Activated B cell treated with CpG ODN at 0.5 μM for 24 hours (primary cell): ENCODE measurements at regions not wholly inside any gene's neighbourhood (a gene's known extent, or its start where the extent isn't known, plus 50 kb on each side); places are given as distances from the start of the nearest gene placed in this dataset.

ENCODE experiments used
- ATAC-seq: fragments of 200-7000 bp; cut with Tn5 transposase; one replicate; pipeline ENCODE4 v1.10.0; 2021; ENCODE audit warnings: low read depth, mild to moderate bottlenecking, moderate library complexity
- CTCF ChIA-PET: fragments of 350-600 bp; sonication (Branson Sonifier 250); formaldehyde crosslinking; loops from one replicate; lab custom pipeline; 2021; ENCODE audit warnings: antibody characterized with exemption; lab: Charles Lee
- POLR2A ChIA-PET: fragments of 350-600 bp; sonication (Branson Sonifier 250); formaldehyde crosslinking; loops from one replicate; lab custom pipeline; 2021; ENCODE audit warnings: antibody characterized with exemption; lab: Charles Lee
- DNase-seq: peaks from one replicate; pipeline ENCODE4 v3.0.0; 2022
- H3K27ac Mint-ChIP-seq: one replicate; pipeline ENCODE4 v1.8.0; 2020; ENCODE audit warnings: mixed read lengths
- H3K27me3 Mint-ChIP-seq: one replicate; pipeline ENCODE4 v1.8.0; 2021; ENCODE audit warnings: mixed read lengths
- H3K36me3 Mint-ChIP-seq: one replicate; pipeline ENCODE4 v1.8.0; 2021; ENCODE audit warnings: low read depth, mixed read lengths
- H3K4me1 Mint-ChIP-seq: one replicate; pipeline ENCODE4 v1.8.0; 2021; ENCODE audit warnings: mixed read lengths
- H3K4me3 Mint-ChIP-seq: one replicate; pipeline ENCODE4 v1.8.0; 2020; ENCODE audit warnings: mild to moderate bottlenecking, mixed read lengths
- H3K9me3 Mint-ChIP-seq: one replicate; pipeline ENCODE4 v1.8.0; 2020; ENCODE audit warnings: mixed read lengths
- intact Hi-C: fragments of 100-400 bp; cut with micrococcal nuclease; formaldehyde crosslinking; loops from one replicate; pipeline ENCODE4 v1.15.1; 2024
- TF ChIP-seq, protein P1 (sequence below): fragments of 200-600 bp; IDR thresholded peaks from one replicate; pipeline ENCODE4 v1.8.0; 2022; ENCODE audit warnings: antibody characterized with exemption, mild to moderate bottlenecking

DNA sequence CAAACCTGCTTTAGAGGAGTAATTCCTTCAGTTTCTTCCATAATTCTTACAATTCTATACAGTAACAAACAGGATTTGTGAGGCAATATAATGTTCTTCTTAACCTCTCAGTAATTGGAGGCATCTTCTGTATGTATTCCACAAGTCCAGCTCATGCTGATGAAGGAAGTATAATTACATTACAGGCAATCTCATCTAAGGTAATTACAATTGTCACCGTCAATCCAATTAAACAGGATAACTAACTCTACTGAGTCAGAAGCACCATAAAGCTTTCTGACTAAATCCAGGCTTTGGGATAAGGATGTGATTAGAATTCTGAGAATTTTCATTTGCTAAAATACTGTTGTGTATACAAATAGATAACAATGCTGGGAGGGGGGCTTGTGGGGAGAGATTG is 115.2 kb upstream of the SEMA6D start:
- ChIA-PET CTCF (no interaction called here), POLR2A (no interaction called here)
- Mint-ChIP-seq H3K27ac (no peak overlapping the region), H3K4me3 (no peak overlapping the region), H3K36me3 (no peaks in the 10 kb centered on the region), H3K27me3 (no peaks in the 10 kb centered on the region), H3K4me1 (no peaks in the 10 kb centered on the region), H3K9me3 (no peaks in the 10 kb centered on the region)
- TF ChIP-seq, protein P1, sequence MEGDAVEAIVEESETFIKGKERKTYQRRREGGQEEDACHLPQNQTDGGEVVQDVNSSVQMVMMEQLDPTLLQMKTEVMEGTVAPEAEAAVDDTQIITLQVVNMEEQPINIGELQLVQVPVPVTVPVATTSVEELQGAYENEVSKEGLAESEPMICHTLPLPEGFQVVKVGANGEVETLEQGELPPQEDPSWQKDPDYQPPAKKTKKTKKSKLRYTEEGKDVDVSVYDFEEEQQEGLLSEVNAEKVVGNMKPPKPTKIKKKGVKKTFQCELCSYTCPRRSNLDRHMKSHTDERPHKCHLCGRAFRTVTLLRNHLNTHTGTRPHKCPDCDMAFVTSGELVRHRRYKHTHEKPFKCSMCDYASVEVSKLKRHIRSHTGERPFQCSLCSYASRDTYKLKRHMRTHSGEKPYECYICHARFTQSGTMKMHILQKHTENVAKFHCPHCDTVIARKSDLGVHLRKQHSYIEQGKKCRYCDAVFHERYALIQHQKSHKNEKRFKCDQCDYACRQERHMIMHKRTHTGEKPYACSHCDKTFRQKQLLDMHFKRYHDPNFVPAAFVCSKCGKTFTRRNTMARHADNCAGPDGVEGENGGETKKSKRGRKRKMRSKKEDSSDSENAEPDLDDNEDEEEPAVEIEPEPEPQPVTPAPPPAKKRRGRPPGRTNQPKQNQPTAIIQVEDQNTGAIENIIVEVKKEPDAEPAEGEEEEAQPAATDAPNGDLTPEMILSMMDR: no peak
- intact Hi-C loops: no loop called here
- ATAC-seq (no peak), DNase-seq (no peak)

DNA sequence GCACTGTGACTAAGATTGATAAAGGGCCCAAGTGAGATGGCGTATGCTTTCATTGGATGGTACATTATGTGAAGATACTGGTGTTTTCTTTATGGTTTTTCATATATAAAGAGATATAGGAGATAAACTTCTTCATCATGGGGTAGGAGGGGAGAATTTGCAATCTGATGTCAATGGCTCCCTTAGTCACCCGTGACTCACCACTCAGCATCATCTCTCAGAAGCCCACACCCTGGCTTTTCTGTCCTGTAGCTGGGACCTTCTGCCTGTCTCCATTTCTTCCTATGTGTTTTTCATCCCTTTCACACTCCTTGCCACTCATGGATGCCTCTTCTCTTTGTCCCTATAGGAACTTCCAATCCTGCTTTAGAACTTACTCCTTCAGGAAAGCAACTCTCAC is 114.3 kb upstream of the SEMA6D start:
- Mint-ChIP-seq H3K36me3 (no peaks in the 10 kb centered on the region), H3K27me3 (no peaks in the 10 kb centered on the region), H3K4me1 (no peaks in the 10 kb centered on the region), H3K27ac (no peak overlapping the region), H3K9me3 (no peaks in the 10 kb centered on the region), H3K4me3 (no peak overlapping the region)
- TF ChIP-seq, protein P1: no peak
- ChIA-PET CTCF (no interaction called here), POLR2A (no interaction called here)
- intact Hi-C loops: no loop called here
- ATAC-seq (no peak), DNase-seq (no peak)

DNA sequence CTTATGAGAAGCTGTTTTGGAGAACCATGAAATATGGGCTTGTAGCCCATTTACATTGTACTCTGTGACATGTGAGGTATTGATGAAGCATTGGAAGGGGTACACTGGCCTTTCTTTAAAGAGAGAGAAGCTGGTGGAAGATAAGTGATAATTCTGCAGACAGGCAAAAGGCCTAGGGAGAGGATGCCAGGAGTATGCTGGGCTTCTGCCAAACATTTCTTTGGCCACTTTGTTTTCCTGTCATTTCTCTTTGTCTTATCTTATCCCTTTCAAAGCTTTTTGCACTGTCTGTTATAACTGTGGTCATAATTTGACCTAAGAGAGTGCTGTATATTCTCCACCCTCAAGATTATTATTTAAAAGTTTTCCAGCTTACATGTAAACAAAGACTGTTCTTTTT is 109.6 kb upstream of the SEMA6D start:
- Mint-ChIP-seq H3K27me3 (no peaks in the 10 kb centered on the region), H3K36me3 (no peaks in the 10 kb centered on the region), H3K9me3 (no peaks in the 10 kb centered on the region), H3K4me1 (no peaks in the 10 kb centered on the region), H3K27ac (no peak overlapping the region), H3K4me3 (no peak overlapping the region)
- intact Hi-C loops: no loop called here
- ChIA-PET CTCF (no interaction called here), POLR2A (no interaction called here)
- DNase-seq: no peak
- ATAC-seq: no peak
- TF ChIP-seq, protein P1: no peak

DNA sequence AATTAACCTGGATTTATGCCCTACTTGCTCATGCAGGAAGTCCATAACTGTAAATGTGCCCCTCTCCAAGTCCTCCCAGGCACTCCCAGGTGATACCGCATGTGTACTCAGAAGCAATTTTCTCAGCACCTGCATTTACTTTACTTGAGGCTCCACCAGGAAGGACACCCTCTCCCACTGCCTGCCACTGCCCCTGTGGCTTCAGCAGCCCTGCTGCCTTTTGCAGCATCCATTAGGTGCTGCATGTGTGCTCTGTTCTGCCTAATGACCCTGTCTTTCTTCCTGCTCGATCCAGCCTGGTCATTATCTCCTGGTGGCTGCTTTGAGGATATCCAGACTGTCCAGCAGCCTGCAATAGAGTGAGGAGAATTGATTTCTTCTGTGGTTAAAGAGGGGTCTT is 107.6 kb upstream of the SEMA6D start:
- ATAC-seq (no peak), DNase-seq (no peak)
- intact Hi-C loops: no loop called here
- TF ChIP-seq, protein P1: no peak
- Mint-ChIP-seq H3K9me3 (no peaks in the 10 kb centered on the region), H3K4me1 (no peaks in the 10 kb centered on the region), H3K36me3 (no peaks in the 10 kb centered on the region), H3K4me3 (no peak overlapping the region), H3K27ac (no peak overlapping the region), H3K27me3 (no peaks in the 10 kb centered on the region)
- CTCF ChIA-PET: no interaction called here
- POLR2A ChIA-PET: no interaction called here

DNA sequence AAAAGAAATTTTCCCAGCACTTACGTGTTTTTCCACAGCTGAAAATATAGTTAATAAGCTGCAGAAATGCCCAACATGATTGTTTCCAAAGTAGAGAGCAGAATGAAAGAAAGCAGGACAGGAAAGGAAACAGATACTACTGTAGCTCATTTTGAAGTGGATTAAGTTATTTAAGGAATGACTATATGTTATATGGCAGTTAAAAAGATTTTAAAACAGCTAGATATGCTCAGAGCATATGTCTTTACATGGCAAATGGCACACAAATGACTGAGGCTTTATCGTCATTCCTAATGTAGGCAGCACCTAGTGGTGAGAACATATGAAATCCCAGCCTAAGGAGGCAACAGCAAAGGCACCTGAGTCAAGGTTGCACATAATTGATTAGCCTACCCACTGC is 106.6 kb upstream of the SEMA6D start:
- no peak for DNase-seq
- no peaks in the 10 kb centered on the region for H3K36me3 Mint-ChIP-seq
- intact Hi-C loops: no loop called here
- H3K9me3 Mint-ChIP-seq: no peaks in the 10 kb centered on the region
- no peak for ATAC-seq
- no peaks in the 10 kb centered on the region for H3K27me3 Mint-ChIP-seq
- POLR2A ChIA-PET: no interaction called here
- no peaks in the 10 kb centered on the region for H3K4me1 Mint-ChIP-seq
- no peak overlapping the region for H3K27ac Mint-ChIP-seq
- no peak overlapping the region for H3K4me3 Mint-ChIP-seq
- CTCF ChIA-PET: no interaction called here
- TF ChIP-seq, protein P1: no peak
